Mucosa of rectum (tissue), 2 donors: ENCODE measurements at regions not wholly inside any gene's neighbourhood (a gene's known extent, or its start where the extent isn't known, plus 50 kb on each side); places are given as distances from the start of the nearest gene placed in this dataset.

Source experiments
- H3K27ac ChIP-seq, 2 donors: one replicate each; pipeline ENCODE4 v1.7.0; 2013; ENCODE audit warnings: inconsistent platforms in 2 of 2, low read depth in 2 of 2, low read length in 2 of 2
- H3K27me3 ChIP-seq, 2 donors: one replicate each; pipeline ENCODE4 v1.7.0; 2013; ENCODE audit warnings: low read length in 2 of 2; ENCODE audit not compliant: control insufficient read depth in 2 of 2, insufficient read depth in 2 of 2
- H3K36me3 ChIP-seq, 2 donors: one replicate each; pipeline ENCODE4 v1.7.0; 2013; ENCODE audit warnings: low read length in 2 of 2; ENCODE audit not compliant: control insufficient read depth in 2 of 2, insufficient read depth in 2 of 2
- H3K4me1 ChIP-seq, 2 donors: one replicate each; pipeline ENCODE4 v1.7.0; 2013; ENCODE audit warnings: low read length in 2 of 2, mild to moderate bottlenecking in 1 of 2; ENCODE audit not compliant: control insufficient read depth in 2 of 2, insufficient read depth in 2 of 2
- H3K4me3 ChIP-seq, 2 donors: one replicate each; pipeline ENCODE4 v1.7.0; 2013; ENCODE audit warnings: low read length in 2 of 2
- H3K9ac ChIP-seq, 2 donors: one replicate each; pipeline ENCODE4 v1.7.0; 2013; ENCODE audit warnings: low read length in 2 of 2, low read depth in 1 of 2, mild to moderate bottlenecking in 1 of 2
- H3K9me3 ChIP-seq, 2 donors: one replicate each; pipeline ENCODE4 v1.7.0; 2013; ENCODE audit warnings: low read length in 2 of 2; ENCODE audit not compliant: control insufficient read depth in 2 of 2
- donor health status: healthy.
- donor health status: Normal muscosa, but diverticular disease.

- Histone ChIP-seq H3K27ac (no peak overlapping the region), H3K27me3 (no peaks in the 10 kb centered on the region), H3K9ac (no peak overlapping the region), H3K36me3 (no peaks in the 10 kb centered on the region), H3K4me1 (no peaks in the 10 kb centered on the region), H3K4me3 (no peak overlapping the region), H3K9me3 (no peaks in the 10 kb centered on the region)
Observed at GRCh38 chr5:158561562-158562190, 538.0 kb downstream of the EBF1 start.

- no peak overlapping the region for H3K9ac ChIP-seq
- H3K36me3 ChIP-seq: no peaks in the 10 kb centered on the region
- H3K27ac ChIP-seq: no peak overlapping the region
- H3K4me3 ChIP-seq: no peak overlapping the region
- H3K9me3 ChIP-seq: no peaks in the 10 kb centered on the region
- H3K27me3 ChIP-seq: no peaks in the 10 kb centered on the region
- H3K4me1 ChIP-seq: no peaks in the 10 kb centered on the region
Observed at GRCh38 chr5:158560170-158560569, 539.5 kb downstream of the EBF1 start.

- no peaks in the 10 kb centered on the region for H3K27me3 ChIP-seq
- H3K9ac ChIP-seq: no peak overlapping the region
- H3K4me3 ChIP-seq: no peak overlapping the region
- no peaks in the 10 kb centered on the region for H3K4me1 ChIP-seq
- no peak overlapping the region for H3K27ac ChIP-seq
- no peaks in the 10 kb centered on the region for H3K9me3 ChIP-seq
- no peaks in the 10 kb centered on the region for H3K36me3 ChIP-seq
Observed at GRCh38 chr5:158559643-158560042, 540.1 kb downstream of the EBF1 start.

GRCh38 chr5:158559066-158559465 is 540.6 kb downstream of the EBF1 start:
- Histone ChIP-seq H3K9me3 (no peaks in the 10 kb centered on the region), H3K4me1 (no peaks in the 10 kb centered on the region), H3K27me3 (no peaks in the 10 kb centered on the region), H3K4me3 (no peak overlapping the region), H3K9ac (no peak overlapping the region), H3K36me3 (no peaks in the 10 kb centered on the region), H3K27ac (no peak overlapping the region)

- no peak overlapping the region for H3K27ac ChIP-seq
- no peaks in the 10 kb centered on the region for H3K9me3 ChIP-seq
- H3K4me1 ChIP-seq: no peaks in the 10 kb centered on the region
Observed at GRCh38 chr5:158553962-158554336, 545.8 kb downstream of the EBF1 start.

GRCh38 chr5:158553195-158553961 is 546.3 kb downstream of the EBF1 start:
- Histone ChIP-seq H3K4me3 (no peak overlapping the region), H3K36me3 (no peaks in the 10 kb centered on the region), H3K9ac (no peak overlapping the region), H3K4me1 (no peaks in the 10 kb centered on the region), H3K27me3 (no peaks in the 10 kb centered on the region), H3K9me3 (no peaks in the 10 kb centered on the region), H3K27ac (no peak overlapping the region)

More at GRCh38 chr5:158553962-158554336, 545.8 kb downstream of the EBF1 start:
- no peaks in the 10 kb centered on the region for H3K36me3 ChIP-seq
- H3K9ac ChIP-seq: no peak overlapping the region
- H3K4me3 ChIP-seq: no peak overlapping the region
- no peaks in the 10 kb centered on the region for H3K27me3 ChIP-seq

- H3K36me3 ChIP-seq: no peaks in the 10 kb centered on the region
- H3K27ac ChIP-seq: no peak overlapping the region
- H3K4me3 ChIP-seq: no peak overlapping the region
- H3K27me3 ChIP-seq: no peaks in the 10 kb centered on the region
- no peaks in the 10 kb centered on the region for H3K4me1 ChIP-seq
- H3K9ac ChIP-seq: no peak overlapping the region
- H3K9me3 ChIP-seq: no peaks in the 10 kb centered on the region
Observed at GRCh38 chr5:158552241-158552640, 547.5 kb downstream of the EBF1 start.

- no peaks in the 10 kb centered on the region for H3K27me3 ChIP-seq
- H3K9me3 ChIP-seq: no peaks in the 10 kb centered on the region
- H3K4me3 ChIP-seq: no peak overlapping the region
- no peak overlapping the region for H3K27ac ChIP-seq
- no peak overlapping the region for H3K9ac ChIP-seq
- H3K4me1 ChIP-seq: no peaks in the 10 kb centered on the region
- H3K36me3 ChIP-seq: no peaks in the 10 kb centered on the region
Observed at GRCh38 chr5:158549311-158549710, 550.4 kb downstream of the EBF1 start.

- H3K36me3 ChIP-seq: no peaks in the 10 kb centered on the region
- H3K4me1 ChIP-seq: no peaks in the 10 kb centered on the region
- no peaks in the 10 kb centered on the region for H3K27me3 ChIP-seq
- no peak overlapping the region for H3K4me3 ChIP-seq
- no peak overlapping the region for H3K9ac ChIP-seq
- H3K27ac ChIP-seq: no peak overlapping the region
- H3K9me3 ChIP-seq: no peaks in the 10 kb centered on the region
Observed at GRCh38 chr5:158546748-158547147, 553.0 kb downstream of the EBF1 start.

- Histone ChIP-seq H3K27me3 (no peaks in the 10 kb centered on the region), H3K36me3 (no peaks in the 10 kb centered on the region), H3K27ac (no peak overlapping the region), H3K4me1 (no peaks in the 10 kb centered on the region), H3K4me3 (no peak overlapping the region), H3K9ac (no peak overlapping the region), H3K9me3 (no peaks in the 10 kb centered on the region)
Observed at GRCh38 chr5:158545949-158546530, 553.7 kb downstream of the EBF1 start.
